HG03108 (cell line): ENCODE measurements at regions not wholly inside any gene's neighbourhood (a gene's known extent, or its start where the extent isn't known, plus 50 kb on each side); places are given as distances from the start of the nearest gene placed in this dataset.
"Not testable (repeated sequence)": the region's sequence is repeated elsewhere in the genome, so short reads cannot be mapped to it uniquely, and the experiment has no call there.

Source experiments
- ATAC-seq: cut with Tn5 transposase; IDR thresholded peaks from one replicate; pipeline ENCODE4 v1.9.1; 2021; ENCODE audit warnings: moderate library complexity; ENCODE audit not compliant: unreplicated experiment

DNA sequence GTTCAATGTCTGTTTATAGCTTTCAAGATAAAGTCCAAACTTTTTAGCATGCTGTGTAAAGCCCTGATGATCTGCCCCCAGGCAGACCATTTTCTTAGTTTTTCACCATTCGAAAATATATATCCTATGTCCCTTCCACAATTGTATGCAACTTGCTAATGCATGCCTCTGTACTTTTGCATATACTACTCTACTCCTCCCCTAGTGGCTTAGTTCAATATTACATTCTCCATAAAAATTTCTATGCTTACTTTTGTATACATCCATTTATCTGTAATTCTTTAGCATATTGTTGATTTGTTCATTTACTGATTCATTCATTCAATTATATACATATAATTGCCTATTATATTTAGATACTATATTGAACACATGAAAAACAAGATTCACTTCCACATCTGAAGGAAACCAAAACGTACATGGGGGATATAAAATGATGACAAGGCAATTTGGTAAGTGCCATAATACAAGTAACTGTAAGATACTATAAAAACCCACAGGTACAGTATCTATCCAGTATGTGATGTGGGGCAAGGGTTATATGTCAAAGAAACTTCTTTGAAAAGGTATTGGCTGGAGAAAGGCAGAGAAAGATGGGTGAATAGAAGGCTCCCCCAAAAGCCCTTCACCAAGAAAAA lies 902.5 kb downstream of the FAM133A start:
- no peak for ATAC-seq

DNA sequence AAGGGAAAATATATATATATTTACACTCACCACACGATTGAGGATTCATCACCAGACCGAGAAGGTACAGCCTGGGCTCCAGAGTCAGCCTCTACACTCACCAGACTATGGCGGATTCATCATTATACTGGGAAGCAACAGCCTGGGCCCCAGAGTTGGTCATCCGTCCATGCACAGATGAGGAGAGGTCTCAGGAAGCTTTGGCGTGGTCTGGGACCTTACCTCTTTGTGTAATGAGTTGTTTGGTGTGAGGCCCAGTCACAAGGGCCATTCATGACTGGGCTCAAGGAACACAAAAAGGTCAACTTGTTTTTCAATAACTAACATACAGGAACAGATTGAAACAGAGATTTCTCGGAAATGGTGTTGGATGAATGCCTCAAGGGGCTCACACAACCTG lies 926.1 kb downstream of the FAM133A start:
- ATAC-seq: no peak

DNA sequence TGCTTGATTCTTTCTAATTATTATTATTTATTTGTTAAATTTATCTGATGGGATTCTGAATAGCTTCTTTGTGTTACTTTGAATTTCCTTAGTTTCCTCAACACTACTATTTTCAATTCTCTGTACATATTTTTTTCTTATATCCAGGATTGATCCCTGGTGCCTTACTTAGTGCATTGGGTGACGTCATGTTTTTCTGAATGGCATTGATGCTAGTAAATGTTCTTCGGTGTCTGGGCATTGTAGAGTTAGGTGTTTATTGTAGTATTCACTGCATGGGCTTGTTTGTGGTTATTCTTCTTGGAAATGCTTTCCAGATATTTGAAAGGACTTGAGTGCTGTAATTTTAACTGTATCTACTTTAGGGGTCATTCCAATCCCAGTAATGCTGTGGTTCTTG lies 938.1 kb downstream of the FAM133A start:
- ATAC-seq: no peak

DNA sequence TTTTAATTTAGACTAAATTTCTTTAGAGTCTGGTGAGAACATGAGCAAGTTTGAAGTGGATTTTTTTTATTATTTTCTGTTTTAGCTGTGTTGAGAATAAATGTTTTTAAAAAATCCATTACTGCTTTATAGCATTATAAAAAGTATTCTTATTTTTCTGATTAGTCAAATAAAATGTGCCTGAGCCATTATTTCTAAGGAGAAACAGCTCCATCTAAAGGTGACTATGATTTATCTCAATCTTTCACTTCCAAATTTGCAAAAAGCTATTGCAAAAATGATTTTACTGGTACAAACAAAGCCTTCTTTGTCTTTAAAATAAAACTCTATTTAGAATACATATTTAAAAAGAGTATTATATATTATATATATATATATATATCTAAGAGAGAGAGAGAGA lies 959.2 kb downstream of the FAM133A start:
- ATAC-seq: no peak

DNA sequence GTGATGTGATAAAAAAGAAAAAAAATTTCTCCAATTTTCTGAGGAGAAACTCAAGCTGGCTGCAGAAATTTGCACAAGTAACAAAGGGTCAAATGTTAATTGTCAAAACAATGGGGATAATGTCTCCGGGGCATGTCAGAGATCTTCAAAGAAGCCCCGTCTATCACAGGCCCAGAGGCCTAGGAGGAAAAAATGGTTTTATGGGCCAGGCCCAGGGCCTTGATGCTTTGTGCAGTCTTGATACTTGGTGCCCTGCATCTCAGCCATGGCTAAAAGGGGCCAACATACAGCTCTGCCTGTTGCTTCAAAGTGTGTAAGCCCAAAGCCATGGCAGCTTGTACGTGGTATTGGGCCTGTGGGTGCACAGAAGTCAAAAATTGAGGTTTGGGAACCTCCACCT lies 961.0 kb downstream of the FAM133A start:
- ATAC-seq: no peak

DNA sequence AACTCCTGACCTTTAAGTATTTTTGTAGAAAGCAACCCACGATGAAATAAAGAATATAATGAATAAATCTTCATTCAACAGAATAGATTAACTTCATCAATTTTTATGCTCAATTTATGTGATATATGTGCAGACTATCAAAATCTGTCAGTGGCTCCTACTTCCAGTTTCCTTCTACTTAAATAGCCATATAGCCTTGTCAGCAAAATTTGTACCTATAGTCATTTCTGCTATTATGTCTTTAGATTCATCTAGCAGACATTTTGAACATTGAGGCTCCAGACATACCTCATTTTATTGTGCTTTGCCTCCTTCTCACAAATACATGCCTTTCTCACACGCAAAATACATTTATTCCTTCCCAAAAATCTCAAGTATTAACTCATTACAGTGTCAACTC lies 971.7 kb downstream of the FAM133A start:
- ATAC-seq: no peak

DNA sequence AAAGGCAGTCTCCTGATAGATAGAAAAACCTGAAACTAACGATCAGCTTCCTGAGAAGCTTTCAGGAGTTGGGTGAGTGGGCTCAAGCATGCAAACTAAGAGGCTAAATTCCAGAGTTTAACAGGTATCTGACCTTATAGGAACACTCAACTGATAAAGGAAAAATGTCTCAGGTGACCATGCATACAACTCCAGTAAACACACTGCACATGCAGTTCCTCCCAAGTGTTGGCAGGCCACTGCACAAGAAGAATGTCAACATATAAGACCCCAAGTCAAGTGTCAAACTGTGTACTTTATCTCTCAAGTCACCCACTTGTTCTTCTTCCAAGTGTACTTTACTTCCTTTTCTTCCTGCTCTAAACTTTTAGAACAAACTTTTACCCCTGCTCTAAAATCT lies 981.2 kb downstream of the FAM133A start:
- no peak for ATAC-seq

DNA sequence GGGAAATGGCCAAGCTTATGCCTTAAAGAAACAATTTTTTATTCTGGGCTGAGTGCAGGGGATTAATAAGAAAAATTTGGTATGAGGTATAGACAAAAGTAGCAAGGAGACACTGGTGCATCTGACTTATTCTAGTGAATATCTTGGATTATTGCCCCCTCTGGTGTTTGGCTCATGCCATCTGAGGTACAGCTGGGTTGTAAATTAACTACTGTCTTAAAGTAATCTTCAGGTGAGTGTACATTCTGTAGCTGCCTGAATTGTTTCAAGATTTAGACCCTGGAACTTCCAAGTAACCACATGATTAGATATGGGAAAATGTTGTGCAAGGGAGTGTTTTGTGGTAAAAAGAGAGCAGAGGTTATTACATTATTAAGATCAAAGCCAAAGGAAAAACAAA lies 988.7 kb downstream of the FAM133A start:
- no peak for ATAC-seq

DNA sequence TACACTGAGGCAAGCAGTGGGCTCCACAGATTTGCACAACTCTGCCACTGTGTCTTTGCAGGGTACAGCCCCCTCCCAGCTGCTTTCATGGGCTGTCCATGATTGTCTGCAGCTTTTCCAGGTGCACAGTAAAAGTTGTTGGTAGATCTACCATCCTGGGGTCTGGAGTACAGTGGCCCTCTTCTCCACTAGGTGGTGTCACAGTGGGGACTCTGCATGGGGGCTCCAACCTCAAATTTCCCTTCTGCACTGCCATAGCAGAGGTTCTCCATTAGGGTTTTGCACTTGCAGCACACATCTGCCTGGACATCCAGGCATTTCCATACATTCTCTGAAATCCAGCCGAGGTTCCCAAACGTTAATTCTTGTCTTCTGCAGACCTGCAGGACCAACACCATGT lies 1002.3 kb downstream of the FAM133A start:
- ATAC-seq: no peak

DNA sequence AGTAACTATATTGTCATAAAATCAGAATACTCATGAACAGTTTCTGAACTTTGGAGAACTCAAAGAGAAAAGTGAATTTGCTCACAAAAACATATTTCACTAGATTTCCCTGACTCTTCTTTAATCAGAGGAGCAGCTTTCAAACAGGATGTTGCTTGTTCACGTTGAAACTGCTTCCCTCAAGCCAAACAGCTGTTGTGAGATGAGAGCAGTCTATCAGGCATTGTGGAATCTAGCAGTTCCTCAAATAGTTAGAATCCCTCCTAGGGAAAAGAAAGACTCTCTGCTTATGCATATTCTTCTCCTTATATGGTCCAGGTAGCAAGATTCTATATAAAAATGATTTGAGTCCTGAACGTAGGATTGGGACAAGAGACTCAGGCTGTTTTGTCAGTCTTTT lies 1012.1 kb downstream of the FAM133A start:
- ATAC-seq: no peak

DNA sequence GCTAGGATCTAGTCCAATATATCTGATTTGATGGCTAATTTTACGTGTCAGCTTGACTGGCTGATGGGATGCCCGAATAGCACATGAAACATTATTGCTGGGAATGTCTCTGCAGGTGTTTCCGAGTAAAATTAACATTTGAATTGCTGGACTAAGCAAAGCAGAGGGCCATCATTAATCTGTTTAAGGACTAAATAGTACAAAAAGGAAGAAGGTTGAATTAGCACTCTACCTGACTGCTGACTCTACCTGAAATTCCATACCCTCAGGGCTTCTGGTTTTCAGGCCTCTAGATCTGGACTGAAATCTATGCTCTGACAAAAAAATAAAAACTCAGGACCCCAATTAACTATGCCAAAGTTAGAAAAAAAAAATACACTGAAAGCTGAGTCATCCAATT lies 1021.9 kb downstream of the FAM133A start:
- no peak for ATAC-seq

DNA sequence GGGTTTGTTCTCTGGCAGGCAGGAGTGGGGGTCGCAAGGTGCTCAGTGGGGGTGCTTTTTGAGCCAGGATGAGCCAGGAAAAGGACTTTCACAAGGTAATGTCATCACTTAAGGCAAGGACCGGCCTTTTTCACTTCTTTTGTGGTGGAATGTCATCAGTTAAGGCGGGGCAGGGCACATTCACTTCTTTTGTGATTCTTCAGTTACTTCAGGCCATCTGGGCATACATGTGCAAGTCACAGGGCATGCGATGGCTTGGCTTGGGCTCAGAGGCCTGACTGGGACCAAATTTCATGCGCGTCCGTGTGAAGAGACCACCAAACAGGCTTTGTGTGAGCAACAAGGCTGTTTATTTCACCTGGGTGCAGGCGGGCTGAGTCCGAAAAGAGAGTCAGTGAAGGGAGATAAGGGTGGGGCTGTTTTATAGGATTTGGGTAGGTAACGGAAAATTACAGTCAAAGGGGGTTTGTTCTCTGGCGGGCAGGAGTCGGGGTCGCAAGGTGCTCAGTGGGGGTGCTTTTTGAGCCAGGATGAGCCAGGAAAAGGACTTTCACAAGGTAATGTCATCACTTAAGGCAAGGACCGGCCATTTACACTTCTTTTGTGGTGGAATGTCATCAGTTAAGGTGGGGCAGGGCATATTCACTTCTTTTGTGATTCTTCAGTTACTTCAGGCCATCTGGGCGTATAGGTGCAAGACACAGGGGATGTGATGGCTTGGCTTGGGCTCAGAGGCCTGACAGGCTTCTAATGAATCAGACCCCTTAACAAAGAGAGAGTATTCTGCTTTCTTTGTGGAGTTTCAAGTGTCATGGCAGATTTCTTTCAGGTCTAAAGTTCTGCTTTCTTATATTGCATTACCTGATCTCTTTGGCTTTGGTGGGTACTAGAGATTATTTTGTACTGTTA lies 1030.6 kb downstream of the FAM133A start:
- ATAC-seq: not testable (repeated sequence)

DNA sequence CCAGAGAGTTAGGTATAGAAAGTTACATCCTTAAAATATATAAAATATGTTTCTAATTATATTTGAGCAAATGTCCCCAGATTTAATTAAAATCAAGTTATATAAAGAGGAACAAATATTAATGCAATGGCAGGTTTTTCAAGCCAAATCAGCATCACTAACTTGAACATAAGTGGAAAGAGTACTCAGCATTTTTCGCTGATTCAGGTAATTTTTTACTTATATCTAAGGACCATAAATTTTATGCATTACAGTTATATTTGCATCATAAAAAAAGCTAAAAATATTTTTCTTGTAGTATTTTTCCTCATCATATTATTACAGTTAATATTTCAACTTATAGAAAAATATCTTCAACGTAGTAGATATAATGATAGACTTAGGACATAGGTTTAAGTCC lies 1047.4 kb downstream of the FAM133A start:
- no peak for ATAC-seq

DNA sequence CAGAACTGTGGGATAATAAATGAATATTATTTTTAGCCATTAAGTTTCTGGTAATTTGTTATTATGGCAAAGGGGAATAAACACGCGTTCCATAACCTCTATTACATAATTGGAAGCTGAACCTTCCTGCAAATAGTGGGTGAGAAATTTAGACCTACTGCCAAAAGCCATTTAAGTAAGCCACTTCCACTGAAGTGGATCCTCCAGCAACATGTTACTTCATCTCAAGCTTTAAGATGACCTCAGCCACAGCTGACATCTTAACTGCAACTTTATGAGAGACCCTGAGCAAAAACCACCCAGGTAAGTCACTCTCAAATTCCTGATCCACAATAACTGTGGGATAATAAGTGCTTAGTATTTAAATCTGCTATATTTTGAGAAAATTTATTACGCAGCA lies 1048.6 kb downstream of the FAM133A start:
- no peak for ATAC-seq

DNA sequence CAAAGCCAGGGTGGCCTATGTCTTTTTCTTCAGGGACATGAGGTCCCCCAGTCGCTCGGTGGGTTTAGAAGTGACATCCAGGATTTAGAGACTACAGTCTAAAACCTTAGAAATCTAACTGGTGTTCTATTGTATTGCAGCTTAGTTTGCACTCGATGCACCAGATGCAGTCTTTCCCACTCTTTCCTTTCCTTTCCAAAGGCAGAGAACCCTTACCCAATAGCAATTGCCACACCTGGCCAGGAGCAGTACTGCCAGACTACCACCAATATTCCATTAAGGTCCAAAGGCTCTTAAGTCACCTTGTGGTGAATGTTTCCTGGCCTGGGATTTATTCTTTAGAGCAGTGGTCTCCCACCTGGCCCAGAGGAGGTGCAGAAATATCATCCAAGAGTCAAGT lies 1068.8 kb downstream of the FAM133A start:
- no peak for ATAC-seq

DNA sequence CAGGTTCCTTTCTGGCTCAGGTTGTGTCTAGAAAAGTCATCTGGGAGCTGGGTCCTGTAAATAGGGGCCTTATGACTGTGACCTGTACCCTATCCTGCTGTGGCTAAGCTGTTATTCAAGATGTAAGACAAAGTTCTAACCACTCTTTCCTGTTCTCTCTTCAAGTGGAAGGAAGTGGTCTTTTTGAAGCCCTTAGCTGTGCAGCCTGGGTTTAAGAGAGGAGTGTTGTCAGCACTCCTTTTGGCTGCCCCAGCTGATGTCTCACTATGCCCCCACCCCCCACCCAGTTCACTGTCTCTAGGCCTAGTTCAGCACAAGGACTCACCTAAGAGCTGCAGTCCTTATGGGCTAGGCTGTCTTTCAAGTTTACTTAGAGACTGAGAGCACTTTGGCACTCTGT lies 1069.5 kb downstream of the FAM133A start:
- no peak for ATAC-seq

DNA sequence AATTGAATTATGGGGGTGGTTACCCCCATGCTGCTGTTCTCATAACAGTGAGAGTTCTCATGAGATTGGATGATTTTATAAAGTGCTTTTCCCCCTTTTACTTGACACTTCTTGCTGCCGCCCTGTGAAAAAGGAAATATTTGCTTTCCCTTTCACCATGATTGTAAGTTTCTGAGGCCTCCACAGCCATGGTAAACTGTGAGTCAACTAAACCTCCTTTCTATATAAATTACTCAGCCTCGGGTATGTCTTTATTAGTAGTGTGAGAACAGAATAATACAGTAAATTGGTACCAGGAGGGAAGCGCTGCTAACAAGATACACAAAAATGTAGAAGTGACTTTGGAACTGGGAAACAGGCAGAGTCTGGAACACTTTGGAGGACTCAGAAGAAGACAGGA lies 1070.8 kb downstream of the FAM133A start:
- no peak for ATAC-seq

DNA sequence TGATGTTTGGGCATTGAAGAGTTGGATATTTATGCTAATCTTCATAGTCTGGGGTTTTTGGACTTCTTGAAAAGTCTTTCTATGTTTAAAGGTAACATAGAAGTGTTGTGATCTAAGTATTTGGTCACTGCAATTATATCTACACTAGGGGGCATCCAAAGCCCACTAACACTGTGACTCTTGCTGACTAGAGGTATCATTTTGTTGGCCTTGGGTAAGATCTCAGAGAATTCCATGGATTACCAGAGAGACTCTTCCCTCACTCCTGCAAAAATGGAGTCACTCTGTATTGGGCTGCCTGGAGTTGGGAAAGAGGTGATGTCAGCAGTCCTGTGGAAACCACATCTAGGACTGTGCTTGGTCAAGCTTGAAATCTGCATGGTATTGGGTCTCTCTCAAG lies 1077.6 kb downstream of the FAM133A start:
- no peak for ATAC-seq

DNA sequence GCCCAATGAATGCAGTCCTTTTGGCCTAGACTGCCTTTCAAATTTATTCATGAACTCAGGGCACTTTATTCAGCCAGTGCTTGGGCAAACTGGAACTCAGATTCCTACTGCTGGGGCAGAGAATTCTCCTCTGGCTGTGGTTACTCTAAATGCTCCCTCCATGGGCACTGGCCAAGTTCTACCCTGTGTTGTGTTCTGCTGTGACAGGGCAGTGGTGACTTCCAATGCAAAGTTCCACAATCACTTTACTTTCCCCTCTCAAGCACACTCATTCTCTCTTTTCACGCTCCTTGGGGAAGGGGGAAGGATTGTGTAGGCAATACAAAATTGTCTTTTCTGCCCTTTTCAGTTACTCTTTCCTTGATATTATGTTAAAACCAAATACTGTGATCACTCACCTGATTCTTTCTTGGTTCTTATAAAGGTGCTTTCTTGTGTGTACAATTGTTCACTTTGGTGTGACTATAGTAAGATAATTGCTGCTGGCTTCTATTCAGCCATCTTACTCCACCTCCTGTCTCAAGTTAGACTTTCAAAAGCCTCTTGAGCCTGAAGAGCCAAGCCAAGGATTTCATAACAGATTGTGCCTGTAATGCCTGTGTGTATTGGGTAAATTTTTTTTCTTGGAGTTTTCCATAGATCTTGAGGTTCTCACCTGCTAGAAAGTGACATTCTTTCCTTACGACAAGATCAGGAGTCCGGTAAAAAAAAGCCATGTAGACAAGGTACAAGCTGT lies 1078.6 kb downstream of the FAM133A start:
- no peak for ATAC-seq

DNA sequence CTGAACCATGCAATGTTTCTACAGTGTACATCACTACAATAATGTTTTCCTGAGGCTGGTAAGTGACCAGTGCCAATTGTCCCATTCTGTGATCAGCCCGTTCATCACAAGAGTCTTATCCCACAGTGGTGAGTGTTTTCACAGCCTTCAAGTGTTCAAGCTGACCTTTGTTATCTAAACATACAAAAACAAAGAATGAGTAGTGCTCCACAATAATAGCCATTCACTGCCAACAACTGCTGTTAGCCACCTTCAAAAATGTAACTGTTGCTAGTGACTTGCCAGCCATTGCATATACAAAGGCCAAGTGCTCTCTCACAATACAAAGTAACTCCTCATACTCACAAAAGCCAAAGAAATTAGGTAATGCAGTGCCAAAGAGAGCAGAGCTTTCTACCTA lies 1084.1 kb downstream of the FAM133A start:
- no peak for ATAC-seq

DNA sequence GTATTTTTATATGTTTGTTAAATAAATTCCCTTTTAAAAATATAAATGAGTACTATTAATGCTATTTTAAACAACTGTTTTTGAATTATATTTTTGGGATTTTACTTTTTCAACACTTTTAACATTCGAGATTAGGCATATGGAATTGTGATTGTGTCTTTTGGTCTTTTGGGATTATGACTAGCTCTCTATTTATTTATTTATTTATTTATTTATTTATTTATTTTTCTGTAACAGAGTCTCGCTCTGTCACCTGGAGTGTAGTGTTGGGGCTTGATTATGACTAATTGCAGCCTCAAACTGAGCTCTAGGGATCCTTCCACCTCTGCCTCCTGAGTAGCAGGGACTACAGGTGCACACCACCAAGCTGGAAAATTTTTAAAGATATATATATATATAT lies 1101.6 kb downstream of the FAM133A start:
- no peak for ATAC-seq

DNA sequence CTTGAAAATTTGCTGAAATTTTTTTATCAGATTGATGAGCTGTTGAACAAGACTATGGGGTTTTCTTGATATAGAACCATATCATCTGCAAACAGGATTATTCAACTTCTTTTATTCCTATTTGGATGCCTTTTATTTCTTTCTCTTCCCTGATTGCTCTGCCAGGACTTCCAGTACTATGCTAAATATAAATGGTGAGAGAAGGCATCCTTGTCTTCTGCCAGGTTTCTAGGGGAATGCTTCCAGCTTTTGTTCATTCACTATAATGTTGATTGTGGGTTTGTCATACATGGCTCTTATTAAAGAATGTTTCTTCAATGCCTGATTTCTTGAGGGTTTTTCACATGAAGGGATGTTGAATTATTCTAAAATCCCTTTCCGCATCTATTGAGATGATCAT lies 1139.5 kb downstream of the FAM133A start:
- ATAC-seq: no peak
